GM06990 (cell line): ENCODE measurements at regions not wholly inside any gene's neighbourhood (a gene's known extent, or its start where the extent isn't known, plus 50 kb on each side); places are given as distances from the start of the nearest gene placed in this dataset.

Experiments
- DNase-seq: peaks from one replicate; pipeline ENCODE4 v3.0.0-alpha.2; 2011; ENCODE audit not compliant: insufficient read length; ENCODE audit errors: extremely low read depth
- H3K27me3 ChIP-seq: replicated peaks from 2 replicates; pipeline ENCODE4 v1.6.0; 2011; ENCODE audit warnings: low read length; ENCODE audit not compliant: control insufficient read depth, insufficient read depth
- H3K36me3 ChIP-seq: 2 replicates; pipeline ENCODE4 v1.5.1; 2011; ENCODE audit warnings: low read length; ENCODE audit not compliant: control insufficient read depth, insufficient read depth
- H3K4me3 ChIP-seq: replicated peaks from 2 replicates; pipeline ENCODE4 v1.5.1; 2011; ENCODE audit warnings: low read depth, mild to moderate bottlenecking, control low read depth, low read length
- CTCF ChIP-seq: IDR thresholded peaks from 2 replicates; pipeline ENCODE4 v1.5.1; 2011; ENCODE audit warnings: low read length, control low read depth, mild to moderate bottlenecking, inconsistent platforms; ENCODE audit not compliant: insufficient read depth, poor library complexity, severe bottlenecking

GRCh38 chr5:2015124-2015848 is 132.6 kb upstream of the IRX4 start:
- H3K27me3 ChIP-seq = no peaks in the 10 kb centered on the region
- H3K36me3 ChIP-seq = no peaks in the 10 kb centered on the region
- DNase-seq = no peak
- no peak overlapping the region for H3K4me3 ChIP-seq
- TF ChIP-seq CTCF = no peak

GRCh38 chr5:2014058-2014610 is 131.4 kb upstream of the IRX4 start:
- Histone ChIP-seq H3K36me3 (no peaks in the 10 kb centered on the region), H3K27me3 (no peaks in the 10 kb centered on the region), H3K4me3 (no peak overlapping the region)
- DNase-seq = no peak
- TF ChIP-seq CTCF = no peak

GRCh38 chr5:2013301-2014057 is 130.8 kb upstream of the IRX4 start:
- no peak for TF ChIP-seq CTCF
- no peak for DNase-seq
- Histone ChIP-seq H3K27me3 (no peaks in the 10 kb centered on the region), H3K36me3 (no peaks in the 10 kb centered on the region), H3K4me3 (no peak overlapping the region)

GRCh38 chr5:2012885-2013284 is 130.2 kb upstream of the IRX4 start:
- Histone ChIP-seq H3K4me3 (no peak overlapping the region), H3K36me3 (no peaks in the 10 kb centered on the region), H3K27me3 (no peaks in the 10 kb centered on the region; the same call in 1 of the 2 replicates)
- DNase-seq = no peak
- TF ChIP-seq CTCF = no peak

GRCh38 chr5:2011481-2012411 is 129.0 kb upstream of the IRX4 start:
- DNase-seq = no peak
- no peak for TF ChIP-seq CTCF
- Histone ChIP-seq H3K4me3 (no peak overlapping the region), H3K27me3 (no peaks in the 10 kb centered on the region; the same call in 1 of the 2 replicates), H3K36me3 (no peaks in the 10 kb centered on the region)
